ENCODE measurements at regions not wholly inside any gene's neighbourhood (a gene's known extent, or its start where the extent isn't known, plus 50 kb on each side); places are given as distances from the start of the nearest gene placed in this dataset.

DNA sequence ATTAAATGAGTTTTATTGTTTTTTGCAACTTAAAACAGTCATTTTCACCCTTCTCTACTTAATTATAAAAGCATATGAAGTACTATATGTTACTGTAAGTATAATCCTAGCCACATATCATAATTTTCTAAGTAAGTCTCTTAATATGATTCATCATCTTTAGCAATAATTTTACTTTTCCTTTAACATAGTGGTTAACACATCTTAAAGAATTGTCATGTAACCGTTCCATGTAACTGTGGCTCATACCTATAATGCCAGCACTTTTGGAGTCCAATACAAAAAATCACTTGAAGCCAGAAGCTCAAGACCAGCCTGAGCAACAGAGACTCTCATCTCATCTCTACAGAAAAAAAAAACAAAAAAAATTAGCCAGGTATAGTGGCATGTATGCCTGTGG is 260.6 kb upstream of the DUSP10 start:
- no peak for DNase-seq
- TF ChIP-seq, protein P1, sequence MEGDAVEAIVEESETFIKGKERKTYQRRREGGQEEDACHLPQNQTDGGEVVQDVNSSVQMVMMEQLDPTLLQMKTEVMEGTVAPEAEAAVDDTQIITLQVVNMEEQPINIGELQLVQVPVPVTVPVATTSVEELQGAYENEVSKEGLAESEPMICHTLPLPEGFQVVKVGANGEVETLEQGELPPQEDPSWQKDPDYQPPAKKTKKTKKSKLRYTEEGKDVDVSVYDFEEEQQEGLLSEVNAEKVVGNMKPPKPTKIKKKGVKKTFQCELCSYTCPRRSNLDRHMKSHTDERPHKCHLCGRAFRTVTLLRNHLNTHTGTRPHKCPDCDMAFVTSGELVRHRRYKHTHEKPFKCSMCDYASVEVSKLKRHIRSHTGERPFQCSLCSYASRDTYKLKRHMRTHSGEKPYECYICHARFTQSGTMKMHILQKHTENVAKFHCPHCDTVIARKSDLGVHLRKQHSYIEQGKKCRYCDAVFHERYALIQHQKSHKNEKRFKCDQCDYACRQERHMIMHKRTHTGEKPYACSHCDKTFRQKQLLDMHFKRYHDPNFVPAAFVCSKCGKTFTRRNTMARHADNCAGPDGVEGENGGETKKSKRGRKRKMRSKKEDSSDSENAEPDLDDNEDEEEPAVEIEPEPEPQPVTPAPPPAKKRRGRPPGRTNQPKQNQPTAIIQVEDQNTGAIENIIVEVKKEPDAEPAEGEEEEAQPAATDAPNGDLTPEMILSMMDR (IDR thresholded peaks at IDR 0.05; ENCODE audit: control extremely low read depth, extremely low read depth) = no peak
- Histone ChIP-seq H3K36me3 (ENCODE audit: control insufficient read depth in 4 of 4, insufficient read depth in 4 of 4, low read length in 4 of 4) (no peaks in the 10 kb centered on the region), H3K27me3 (ENCODE audit: control insufficient read depth in 3 of 3, insufficient read depth in 3 of 3, low read length in 2 of 3) (no peaks in the 10 kb centered on the region), H3K9ac (ENCODE audit: insufficient read depth in 1 of 2, low read length in 2 of 2) (no peak overlapping the region), H3K4me1 (ENCODE audit: control insufficient read depth in 5 of 5, insufficient read depth in 5 of 5, low read length in 5 of 5) (peaks cover 0 to 11% (median 0%) of the 10 kb centered on the region in 5 donors), H3K4me3 (no peak overlapping the region), H3K27ac (ENCODE audit: low read depth in 1 of 2, low read length in 1 of 2) (no peak overlapping the region), H3K9me3 (ENCODE audit: control insufficient read depth in 4 of 4, insufficient read depth in 3 of 4, low read length in 3 of 4) (no peaks in the 10 kb centered on the region)
- ATAC-seq (ENCODE audit: insufficient read depth, low FRiP score) = no peak
- WGBS, 2 donors = 83 to 84% methylated on average over 1 of the region's 1 CpG

GRCh38 chr1:222000131-222000530 is 258.2 kb upstream of the DUSP10 start:
- Histone ChIP-seq H3K4me1 (ENCODE audit: control insufficient read depth in 5 of 5, insufficient read depth in 5 of 5, low read length in 5 of 5) (peaks cover 0 to 14% (median 0%) of the 10 kb centered on the region in 5 donors), H3K27me3 (ENCODE audit: control insufficient read depth in 3 of 3, insufficient read depth in 3 of 3, low read length in 2 of 3) (no peaks in the 10 kb centered on the region), H3K36me3 (ENCODE audit: control insufficient read depth in 4 of 4, insufficient read depth in 4 of 4, low read length in 4 of 4) (no peaks in the 10 kb centered on the region), H3K4me3 (no peak overlapping the region), H3K9me3 (ENCODE audit: control insufficient read depth in 4 of 4, insufficient read depth in 3 of 4, low read length in 3 of 4) (no peaks in the 10 kb centered on the region), H3K9ac (ENCODE audit: insufficient read depth in 1 of 2, low read length in 2 of 2) (no peak overlapping the region), H3K27ac (ENCODE audit: low read depth in 1 of 2, low read length in 1 of 2) (no peak overlapping the region)
- no peak for DNase-seq
- TF ChIP-seq, protein P1 (IDR thresholded peaks at IDR 0.05; ENCODE audit: control extremely low read depth, extremely low read depth) = no peak
- WGBS, 2 donors = 90 to 94% methylated on average over 3 of the region's 3 CpGs
- no peak for ATAC-seq (ENCODE audit: insufficient read depth, low FRiP score)

GRCh38 chr1:221998781-221999180 is 256.9 kb upstream of the DUSP10 start:
- 85% methylated on average over 6 of the region's 6 CpGs for WGBS, 2 donors

More at GRCh38 chr1:221998781-221999180, 256.9 kb upstream of the DUSP10 start:
- H3K27me3 ChIP-seq (ENCODE audit: control insufficient read depth in 3 of 3, insufficient read depth in 3 of 3, low read length in 2 of 3) = no peaks in the 10 kb centered on the region
- H3K4me3 ChIP-seq = no peak overlapping the region
- peaks cover 0 to 14% (median 0%) of the 10 kb centered on the region in 5 donors for H3K4me1 ChIP-seq (ENCODE audit: control insufficient read depth in 5 of 5, insufficient read depth in 5 of 5, low read length in 5 of 5)
- no peak for ATAC-seq (ENCODE audit: insufficient read depth, low FRiP score)
- no peaks in the 10 kb centered on the region for H3K36me3 ChIP-seq (ENCODE audit: control insufficient read depth in 4 of 4, insufficient read depth in 4 of 4, low read length in 4 of 4)
- no peaks in the 10 kb centered on the region for H3K9me3 ChIP-seq (ENCODE audit: control insufficient read depth in 4 of 4, insufficient read depth in 3 of 4, low read length in 3 of 4)
- H3K27ac ChIP-seq (ENCODE audit: low read depth in 1 of 2, low read length in 1 of 2) = no peak overlapping the region
- DNase-seq = no peak
- TF ChIP-seq, protein P1 (IDR thresholded peaks at IDR 0.05; ENCODE audit: control extremely low read depth, extremely low read depth) = no peak
- no peak overlapping the region for H3K9ac ChIP-seq (ENCODE audit: insufficient read depth in 1 of 2, low read length in 2 of 2)

All from lung (tissue), 11 donors.